CD4-positive, alpha-beta T cell treated with Interleukin-6 at 100 ng/mL for 8 hours (primary cell): ENCODE measurements at regions not wholly inside any gene's neighbourhood (a gene's known extent, or its start where the extent isn't known, plus 50 kb on each side); places are given as distances from the start of the nearest gene placed in this dataset.

Experiments
- DNase-seq: peaks from one replicate; pipeline ENCODE4 v3.0.0-alpha.2; 2020; ENCODE audit warnings: mixed read lengths, low spot score

- no peak for DNase-seq
Measured at GRCh38 chr12:59234391-59234790, 314.1 kb upstream of the LRIG3 start.

- no peak for DNase-seq
Measured at GRCh38 chr12:59230334-59230733, 310.0 kb upstream of the LRIG3 start.

DNA sequence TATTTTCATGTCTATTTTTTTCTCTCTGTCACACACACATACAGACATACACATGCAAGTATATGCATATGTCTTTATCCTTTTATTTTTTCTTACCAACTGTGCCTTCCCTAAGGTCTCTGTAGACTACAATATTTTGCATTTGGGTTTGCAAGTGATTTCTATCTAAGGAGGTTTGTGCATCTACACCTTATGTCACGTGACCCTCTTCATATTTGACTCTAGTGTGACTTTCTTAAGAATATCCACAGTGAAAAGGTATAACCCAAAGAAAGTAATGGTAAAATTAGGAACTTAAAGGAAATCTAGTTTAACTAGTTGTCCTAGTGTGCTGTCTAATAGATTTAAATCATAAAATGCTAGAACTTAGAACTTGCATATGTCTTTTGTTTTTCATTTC is 298.8 kb upstream of the LRIG3 start:
- DNase-seq: no peak

DNA sequence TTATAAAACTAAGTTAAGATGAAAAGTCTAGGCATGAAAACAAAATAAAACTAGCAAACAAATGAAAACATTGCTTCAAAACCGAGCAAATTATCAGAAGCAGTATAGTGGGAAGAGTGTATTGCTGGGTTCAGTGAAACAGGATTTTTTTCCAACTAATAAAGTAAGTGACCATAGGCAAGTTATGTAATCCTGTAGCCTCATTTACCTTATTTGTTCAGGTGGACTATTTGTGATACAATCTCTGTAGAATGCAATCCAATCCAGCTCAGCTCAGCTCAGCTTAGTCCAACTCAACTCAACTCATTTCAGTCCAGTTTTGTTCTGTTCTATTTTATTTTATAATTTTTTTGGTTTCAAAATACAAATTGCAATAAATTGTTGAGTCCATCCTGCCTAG is 276.7 kb upstream of the LRIG3 start:
- DNase-seq: no peak

GRCh38 chr12:59194794-59195193 is 274.5 kb upstream of the LRIG3 start:
- DNase-seq: no peak

DNA sequence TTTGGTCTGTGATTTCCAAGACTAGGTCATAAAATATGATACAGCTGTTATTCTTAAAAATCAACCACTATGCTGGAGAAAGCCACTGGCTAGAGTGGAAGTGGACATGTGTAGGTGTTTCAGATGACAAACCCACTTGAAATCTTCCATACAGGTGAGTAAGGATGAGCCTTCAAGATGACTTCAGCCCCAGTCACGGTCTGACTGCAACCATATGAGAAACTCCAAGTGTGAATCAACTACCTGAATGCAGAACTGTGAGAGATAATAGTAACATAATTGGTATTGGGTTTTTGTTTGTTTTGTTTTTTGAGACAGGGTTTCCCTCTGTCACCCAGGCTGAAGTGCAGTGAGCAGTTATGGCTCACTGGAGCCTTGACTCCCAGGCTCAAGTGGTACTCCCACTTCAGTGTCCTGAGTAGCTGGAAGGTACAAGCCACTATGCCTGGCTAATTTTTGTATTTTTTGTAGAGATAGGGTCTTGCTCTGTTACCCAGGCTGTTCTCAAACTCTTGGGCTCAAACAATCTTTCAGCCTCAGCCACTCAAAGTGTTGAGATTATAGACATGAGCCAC is 273.3 kb upstream of the LRIG3 start:
- DNase-seq: no peak

- DNase-seq: no peak
Measured at GRCh38 chr12:59191372-59191771, 271.1 kb upstream of the LRIG3 start.

DNA sequence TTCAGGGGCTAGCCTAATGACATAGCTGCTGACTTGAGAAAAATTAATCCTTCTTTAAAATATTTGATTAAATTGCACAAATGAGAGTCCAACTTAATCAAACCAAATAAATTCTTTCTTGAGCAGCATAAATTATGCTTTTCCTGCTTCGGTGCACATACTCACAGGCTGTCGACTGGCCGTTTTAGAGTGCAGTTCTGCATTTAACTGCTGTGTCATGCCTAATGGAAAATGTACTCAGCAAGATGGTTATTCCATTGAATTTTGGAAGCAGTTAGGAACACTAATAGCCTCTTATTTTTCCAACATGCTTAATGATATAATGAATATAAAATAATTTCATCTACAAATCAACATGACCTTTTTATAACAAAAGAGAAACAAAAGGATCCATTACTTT is 266.1 kb upstream of the LRIG3 start:
- no peak for DNase-seq

DNA sequence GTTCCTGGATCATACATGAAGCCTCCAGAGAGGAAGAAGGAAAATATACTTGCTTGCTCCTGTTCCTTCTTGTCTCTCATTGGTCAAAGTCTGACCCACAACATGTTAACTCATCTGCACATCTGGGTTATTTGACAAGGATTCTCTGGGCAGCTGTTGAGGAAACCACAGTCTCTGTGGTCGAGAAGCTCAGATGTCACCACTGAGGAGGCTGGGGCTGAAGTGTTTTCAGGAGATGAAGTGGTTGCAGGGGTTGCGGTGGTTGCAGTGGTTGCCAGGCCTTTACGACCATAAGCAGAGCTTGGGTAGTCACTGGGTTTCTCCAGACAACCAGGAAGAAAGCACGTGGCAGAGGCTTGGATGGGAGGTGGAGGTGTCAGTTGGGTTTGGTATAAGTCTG is 265.0 kb upstream of the LRIG3 start:
- no peak for DNase-seq

DNA sequence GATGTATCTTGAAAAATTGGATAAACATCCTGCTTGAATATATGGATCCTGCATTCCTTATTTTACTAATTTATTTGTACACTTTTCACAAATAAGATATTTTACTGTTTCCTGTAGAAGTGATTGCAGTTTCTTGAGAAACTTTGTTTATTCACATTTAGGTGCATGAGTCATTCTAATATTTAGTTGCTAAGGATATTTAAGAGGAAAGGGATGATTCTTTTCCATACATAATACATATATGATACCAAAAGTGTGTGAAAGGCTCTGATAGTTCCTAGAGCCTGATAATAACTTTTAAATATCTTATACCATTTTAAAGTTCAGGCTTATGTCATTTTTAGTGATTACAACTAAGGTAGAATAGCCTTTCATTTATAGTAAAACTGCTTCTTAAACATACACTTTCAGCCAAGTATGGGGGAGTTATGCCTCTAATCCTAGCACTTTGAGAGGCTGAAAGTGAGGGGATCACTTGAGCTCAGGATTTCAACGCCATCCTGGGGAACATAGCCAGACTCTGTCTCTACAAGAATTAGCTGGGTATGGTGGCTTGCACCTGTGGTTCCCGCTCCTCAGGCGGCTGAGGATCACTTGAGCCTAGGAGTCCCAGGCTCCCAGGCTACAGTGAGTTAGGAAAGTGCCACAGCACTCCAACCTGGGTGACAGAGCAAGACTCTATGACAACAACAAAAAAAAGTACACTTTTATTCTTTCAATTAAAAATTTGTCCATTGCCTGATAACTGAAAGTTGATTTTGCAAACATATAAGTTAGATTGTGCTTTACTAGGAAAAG is 262.6 kb upstream of the LRIG3 start:
- no peak for DNase-seq

- no peak for DNase-seq
Measured at GRCh38 chr12:59182191-59182590, 261.9 kb upstream of the LRIG3 start.

DNA sequence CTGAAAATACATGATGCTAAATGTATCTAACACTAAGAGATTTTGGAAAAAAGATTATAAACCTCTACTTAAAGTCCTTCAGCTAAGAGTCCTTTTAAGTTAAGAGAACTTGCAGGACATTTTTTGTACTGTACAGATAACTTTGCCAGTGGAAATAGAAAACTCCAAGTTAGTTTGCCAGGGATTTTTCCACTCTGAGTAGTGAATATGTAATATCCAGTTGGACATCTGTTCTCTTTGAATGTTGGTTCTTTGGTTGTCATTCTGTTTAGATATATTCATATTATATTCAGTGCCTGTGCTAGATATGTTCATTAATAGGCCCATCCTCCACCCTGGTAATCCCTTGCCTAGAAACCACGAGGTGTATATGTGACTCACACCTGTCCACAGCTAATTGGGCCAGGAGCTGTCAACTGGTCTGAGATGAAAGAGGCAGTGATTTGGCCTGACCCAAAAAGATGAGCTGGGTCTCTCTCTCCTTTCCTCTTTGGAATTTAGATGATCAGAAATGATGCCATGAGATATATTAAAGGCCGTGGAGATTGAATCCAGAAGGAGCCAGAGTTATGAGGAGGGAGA is 261.0 kb upstream of the LRIG3 start:
- no peak for DNase-seq

DNA sequence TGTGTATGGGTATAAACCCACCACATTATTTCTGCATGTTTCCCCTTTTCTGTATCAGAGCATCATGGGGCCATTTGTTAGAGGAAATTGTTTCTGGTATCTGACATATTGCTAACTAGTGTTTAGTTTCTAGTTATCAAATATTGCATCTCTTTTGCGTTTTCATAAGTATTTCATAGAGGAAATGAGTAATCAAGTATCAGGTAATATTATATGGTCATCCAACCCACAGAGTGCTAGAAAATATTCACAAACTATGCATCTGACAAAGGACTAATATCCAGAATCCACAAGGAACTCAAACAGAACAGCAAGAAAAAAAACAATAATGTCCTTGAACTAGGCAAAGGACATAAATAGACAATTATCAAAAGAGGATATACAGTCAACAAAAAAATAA is 258.9 kb upstream of the LRIG3 start:
- no peak for DNase-seq

GRCh38 chr12:59173695-59174094 is 253.4 kb upstream of the LRIG3 start:
- DNase-seq: no peak

DNA sequence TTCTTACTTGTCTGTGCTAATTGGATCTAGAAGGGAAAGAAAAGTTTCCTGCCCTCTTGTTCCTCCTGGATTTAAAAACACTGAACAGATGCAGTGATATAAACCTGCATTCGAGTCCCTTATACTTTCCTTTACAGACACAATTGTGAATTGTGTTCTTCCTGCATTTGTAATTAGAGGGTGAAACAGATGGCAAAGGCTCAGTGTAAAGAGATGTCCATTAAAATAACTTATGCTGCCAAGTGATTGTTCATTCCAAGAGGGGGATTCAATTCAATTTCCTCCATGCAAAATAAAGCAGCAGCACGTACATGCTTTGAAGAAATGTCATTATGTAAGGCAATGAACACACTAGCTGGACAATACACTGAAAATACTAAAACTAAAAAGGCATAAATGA is 248.3 kb upstream of the LRIG3 start:
- DNase-seq: no peak

DNA sequence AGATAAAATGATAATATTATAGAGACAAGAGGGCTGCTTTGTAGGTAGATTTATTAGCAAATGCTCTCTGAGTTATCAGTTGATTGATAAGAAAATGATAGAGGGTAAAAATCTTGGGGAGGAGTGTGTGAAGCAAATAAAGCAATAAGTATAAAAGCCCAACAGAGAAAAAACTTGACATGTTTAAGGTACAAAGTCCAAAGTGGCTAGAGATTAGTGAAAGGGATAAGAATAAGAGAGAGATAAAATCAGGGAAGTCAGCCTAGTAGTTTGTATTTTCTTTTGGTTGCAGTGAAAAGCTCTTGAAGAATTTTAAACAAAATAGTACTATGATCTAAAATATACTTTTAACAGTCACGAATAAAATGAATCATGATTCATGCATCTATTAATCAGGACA is 246.2 kb upstream of the LRIG3 start:
- DNase-seq: no peak

- no peak for DNase-seq
Measured at GRCh38 chr12:59164991-59165718, 244.9 kb upstream of the LRIG3 start.

DNA sequence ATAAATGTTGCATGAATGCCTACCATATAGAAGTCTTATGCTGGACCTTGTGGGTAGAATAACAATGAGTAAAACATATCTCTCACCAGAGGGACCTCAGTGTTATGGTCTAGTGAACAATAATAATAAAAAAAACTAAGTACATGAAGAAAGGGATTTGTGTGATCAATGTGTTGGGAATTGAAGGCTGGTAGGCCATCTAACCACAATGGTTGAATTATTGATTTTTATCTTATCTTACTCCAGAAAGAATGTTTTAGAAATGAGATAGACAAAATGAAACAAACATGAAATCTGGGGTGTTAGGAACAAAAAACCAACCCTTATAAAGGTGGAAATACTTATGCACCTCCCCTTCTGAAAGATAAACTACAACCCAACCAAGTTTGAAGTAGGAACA is 243.9 kb upstream of the LRIG3 start:
- no peak for DNase-seq

- no peak for DNase-seq
Measured at GRCh38 chr12:59158681-59159080, 238.4 kb upstream of the LRIG3 start.

DNA sequence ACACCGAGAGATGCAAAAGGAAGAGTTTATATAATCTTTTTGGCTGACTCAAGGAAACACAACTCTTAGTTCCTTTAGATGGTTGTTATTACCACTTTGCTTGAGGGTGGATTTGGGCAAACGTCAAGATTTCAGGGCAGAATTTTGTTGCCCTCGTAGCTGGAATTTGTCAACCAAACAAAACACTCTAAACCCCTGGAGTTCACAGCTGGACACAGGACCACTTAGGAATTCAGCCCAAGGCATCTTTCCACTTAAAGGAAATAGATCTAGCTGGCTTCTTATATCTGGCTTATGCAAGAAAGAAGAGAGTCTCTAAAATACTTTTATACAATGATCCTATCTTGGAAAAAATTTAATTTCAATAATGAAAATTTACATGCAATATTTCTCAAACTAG is 237.8 kb upstream of the LRIG3 start:
- no peak for DNase-seq

GRCh38 chr12:59155448-59155847 is 235.1 kb upstream of the LRIG3 start:
- no peak for DNase-seq

- no peak for DNase-seq
Measured at GRCh38 chr12:59151243-59151642, 230.9 kb upstream of the LRIG3 start.
